PC-9 (cell line): ENCODE measurements at regions not wholly inside any gene's neighbourhood (a gene's known extent, or its start where the extent isn't known, plus 50 kb on each side); places are given as distances from the start of the nearest gene placed in this dataset.

ENCODE experiments used
- BruUV-seq: library from RNA; stranded (reverse); fragments of 400-500 nt; replicated peaks from 2 replicates; lab custom pipeline; 2021; lab: Mats Ljungman, UMichigan
- CTCF ChIA-PET: fragments of 300-600 bp; sonication (Branson Sonifier 250); formaldehyde crosslinking; loops from one replicate; lab custom pipeline; 2022; ENCODE audit warnings: antibody characterized with exemption; lab: Charles Lee
- POLR2A ChIA-PET: fragments of 300-600 bp; sonication (Branson Sonifier 250); formaldehyde crosslinking; loops from one replicate; lab custom pipeline; 2022; ENCODE audit warnings: antibody characterized with exemption; ENCODE audit not compliant: unreplicated experiment; lab: Charles Lee
- DNase-seq, 2 experiments: peaks; one replicate each; pipeline versions ENCODE4 v3.0.0 to v3.0.0-alpha.2; 2015 to 2022; ENCODE audit warnings: mixed read lengths in 1 of 2
- H2AFZ ChIP-seq: fragments of 200-600 bp; sonication (generic); 2 replicates; pipeline ENCODE4 v1.8.1; 2017; ENCODE audit warnings: antibody characterized with exemption
- H3F3A ChIP-seq: fragments of 200-600 bp; sonication (generic); 2 replicates; pipeline ENCODE4 v1.8.1; 2017; ENCODE audit warnings: antibody characterized with exemption, mild to moderate bottlenecking, low read depth; ENCODE audit not compliant: insufficient read depth
- H3K27ac ChIP-seq: fragments of 200-600 bp; sonication (generic); 2 replicates; pipeline ENCODE4 v1.6.1; 2016; ENCODE audit warnings: mixed run types
- H3K27me3 ChIP-seq: fragments of 200-600 bp; sonication (generic); 2 replicates; pipeline ENCODE4 v1.6.1; 2016; ENCODE audit warnings: low read depth, mixed run types; ENCODE audit not compliant: insufficient read depth
- H3K36me3 ChIP-seq: fragments of 200-600 bp; sonication (generic); 2 replicates; pipeline ENCODE4 v1.6.1; 2016; ENCODE audit warnings: low read depth, mixed run types
- H3K4me1 ChIP-seq: fragments of 200-600 bp; sonication (generic); replicated peaks from 2 replicates; pipeline ENCODE4 v1.6.1; 2016; ENCODE audit warnings: mixed run types; ENCODE audit not compliant: insufficient read depth
- H3K4me2 ChIP-seq: fragments of 200-600 bp; sonication (generic); 2 replicates; pipeline ENCODE4 v1.6.1; 2017; ENCODE audit warnings: mixed run types
- H3K4me3 ChIP-seq: fragments of 200-600 bp; sonication (generic); 2 replicates; pipeline ENCODE4 v1.6.1; 2016; ENCODE audit warnings: mixed run types
- H3K79me2 ChIP-seq: fragments of 200-600 bp; sonication (generic); 2 replicates; pipeline ENCODE4 v1.6.1; 2017; ENCODE audit warnings: low read depth, mixed run types
- H3K9me2 ChIP-seq: fragments of 200-600 bp; sonication (generic); 2 replicates; pipeline ENCODE4 v1.8.1; 2017; ENCODE audit warnings: mild to moderate bottlenecking; ENCODE audit not compliant: insufficient read depth
- H3K9me3 ChIP-seq: fragments of 200-600 bp; sonication (generic); 2 replicates; pipeline ENCODE4 v1.8.1; 2016; ENCODE audit warnings: low read depth; ENCODE audit not compliant: insufficient read depth
- H4K20me1 ChIP-seq: fragments of 200-600 bp; sonication (generic); 2 replicates; pipeline ENCODE4 v1.8.1; 2017; ENCODE audit not compliant: insufficient read depth
- EZH2 ChIP-seq: fragments of 200-600 bp; sonication (generic); IDR thresholded peaks from 2 replicates; pipeline ENCODE4 v1.8.0; 2017; ENCODE audit warnings: antibody characterized with exemption, low read depth
- intact Hi-C: fragments of 100-400 bp; cut with micrococcal nuclease; formaldehyde crosslinking; loops from one replicate; pipeline ENCODE4 v1.10.0; 2022; ENCODE audit not compliant: unreplicated experiment
- TF ChIP-seq, protein P1 (sequence below): fragments of 200-600 bp; sonication (generic); conservative IDR thresholded peaks from 2 replicates; pipeline ENCODE4 v1.6.1; 2017; ENCODE audit warnings: mixed run types, antibody characterized with exemption, mild to moderate bottlenecking, moderate library complexity

DNA sequence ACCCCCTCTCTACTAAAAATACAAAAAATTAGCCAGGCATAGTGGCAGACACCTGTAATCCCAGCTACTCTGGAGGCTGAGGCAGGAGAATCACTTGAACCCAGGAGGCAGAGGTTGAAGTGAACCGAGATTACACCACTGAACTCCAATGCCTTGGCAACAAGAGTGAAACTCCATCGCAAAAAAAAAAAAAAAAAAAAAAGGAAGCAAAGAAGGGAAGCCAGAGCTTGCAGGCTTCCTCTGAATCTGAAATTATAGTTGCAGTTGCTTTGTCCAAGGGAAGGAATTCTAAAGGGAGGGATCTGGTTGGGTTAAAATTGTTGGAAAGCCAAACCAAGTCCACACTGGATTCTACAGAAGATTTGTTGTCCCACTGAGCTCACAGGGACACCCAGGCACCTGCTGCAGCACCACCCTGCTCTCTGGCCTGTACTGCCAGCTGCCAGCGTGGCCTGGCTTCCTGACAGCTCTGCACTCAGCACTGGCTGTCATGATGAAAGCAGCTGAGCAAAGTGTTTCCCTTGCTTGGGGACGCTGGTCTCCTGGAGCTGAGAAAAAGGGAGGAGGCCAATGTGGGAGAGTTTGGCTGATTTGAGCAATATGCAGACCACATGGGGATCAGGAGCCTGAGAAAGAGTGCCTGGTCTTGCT is 88.8 kb upstream of the HES1 start:
- H3K9me2 ChIP-seq = no peaks in the 10 kb centered on the region; the same call in 1 of the 2 replicates
- no peaks in the 10 kb centered on the region for H4K20me1 ChIP-seq
- peaks cover 7% of the 10 kb centered on the region; the same call in 1 of the 2 replicates for H3K4me1 ChIP-seq
- no peak for TF ChIP-seq EZH2
- TF ChIP-seq, protein P1, sequence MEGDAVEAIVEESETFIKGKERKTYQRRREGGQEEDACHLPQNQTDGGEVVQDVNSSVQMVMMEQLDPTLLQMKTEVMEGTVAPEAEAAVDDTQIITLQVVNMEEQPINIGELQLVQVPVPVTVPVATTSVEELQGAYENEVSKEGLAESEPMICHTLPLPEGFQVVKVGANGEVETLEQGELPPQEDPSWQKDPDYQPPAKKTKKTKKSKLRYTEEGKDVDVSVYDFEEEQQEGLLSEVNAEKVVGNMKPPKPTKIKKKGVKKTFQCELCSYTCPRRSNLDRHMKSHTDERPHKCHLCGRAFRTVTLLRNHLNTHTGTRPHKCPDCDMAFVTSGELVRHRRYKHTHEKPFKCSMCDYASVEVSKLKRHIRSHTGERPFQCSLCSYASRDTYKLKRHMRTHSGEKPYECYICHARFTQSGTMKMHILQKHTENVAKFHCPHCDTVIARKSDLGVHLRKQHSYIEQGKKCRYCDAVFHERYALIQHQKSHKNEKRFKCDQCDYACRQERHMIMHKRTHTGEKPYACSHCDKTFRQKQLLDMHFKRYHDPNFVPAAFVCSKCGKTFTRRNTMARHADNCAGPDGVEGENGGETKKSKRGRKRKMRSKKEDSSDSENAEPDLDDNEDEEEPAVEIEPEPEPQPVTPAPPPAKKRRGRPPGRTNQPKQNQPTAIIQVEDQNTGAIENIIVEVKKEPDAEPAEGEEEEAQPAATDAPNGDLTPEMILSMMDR = no peak
- intact Hi-C loops = no loop called here
- no peak overlapping the region for H3K4me2 ChIP-seq
- no peak overlapping the region for H3K4me3 ChIP-seq
- 0 out of 2 replicates have a peak, but pooled peaks cover 10% of the 10 kb centered on the region for H3F3A ChIP-seq
- ChIA-PET CTCF (no interaction called here), POLR2A (interaction anchor here (0.6 kb wide), 1 partner anchor 95 kb away, joined by 5 read pairs; no protein-coding TSS in a partner anchor)
- no peaks in the 10 kb centered on the region for H3K36me3 ChIP-seq
- no peak overlapping the region for H3K27ac ChIP-seq
- H3K27me3 ChIP-seq = no peaks in the 10 kb centered on the region
- H2AFZ ChIP-seq = no peak overlapping the region
- DNase-seq = no peak
- H3K9me3 ChIP-seq = peaks cover 22% of the 10 kb centered on the region
- no TSS peak for BruUV-seq
- no peaks in the 10 kb centered on the region for H3K79me2 ChIP-seq

DNA sequence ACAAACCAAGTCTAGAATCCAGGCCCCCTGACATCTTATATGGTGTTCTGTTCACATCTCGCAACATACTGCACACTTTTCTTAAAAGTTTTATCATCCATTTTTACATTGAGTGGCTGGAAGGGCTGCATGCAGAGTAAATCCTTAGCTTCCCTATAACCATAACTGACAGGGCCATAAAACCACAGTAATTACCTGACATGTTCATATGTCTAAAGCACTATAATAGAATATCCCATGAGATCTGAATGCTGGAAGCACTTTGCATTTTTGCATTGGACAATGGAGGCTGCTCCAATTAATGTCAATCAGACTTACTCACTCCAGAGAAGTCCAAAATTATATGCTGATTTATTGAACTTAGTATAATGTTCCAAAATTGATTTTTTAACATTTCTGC is 86.6 kb upstream of the HES1 start:
- no TSS peak for BruUV-seq
- Histone ChIP-seq H3K4me3 (no peak overlapping the region), H3K79me2 (no peaks in the 10 kb centered on the region), H3K9me3 (peaks cover 17% of the 10 kb centered on the region), H3K36me3 (no peaks in the 10 kb centered on the region), H3K27ac (no peak overlapping the region), H3F3A (no peaks in the 10 kb centered on the region), H3K9me2 (no peaks in the 10 kb centered on the region; the same call in 1 of the 2 replicates), H2AFZ (no peak overlapping the region), H3K27me3 (no peaks in the 10 kb centered on the region), H3K4me1 (no peaks in the 10 kb centered on the region), H3K4me2 (no peak overlapping the region), H4K20me1 (no peaks in the 10 kb centered on the region)
- ChIA-PET CTCF (no interaction called here), POLR2A (no interaction called here)
- no peak for DNase-seq
- TF ChIP-seq, protein P1 = no peak
- TF ChIP-seq EZH2 = no peak
- intact Hi-C loops = no loop called here

DNA sequence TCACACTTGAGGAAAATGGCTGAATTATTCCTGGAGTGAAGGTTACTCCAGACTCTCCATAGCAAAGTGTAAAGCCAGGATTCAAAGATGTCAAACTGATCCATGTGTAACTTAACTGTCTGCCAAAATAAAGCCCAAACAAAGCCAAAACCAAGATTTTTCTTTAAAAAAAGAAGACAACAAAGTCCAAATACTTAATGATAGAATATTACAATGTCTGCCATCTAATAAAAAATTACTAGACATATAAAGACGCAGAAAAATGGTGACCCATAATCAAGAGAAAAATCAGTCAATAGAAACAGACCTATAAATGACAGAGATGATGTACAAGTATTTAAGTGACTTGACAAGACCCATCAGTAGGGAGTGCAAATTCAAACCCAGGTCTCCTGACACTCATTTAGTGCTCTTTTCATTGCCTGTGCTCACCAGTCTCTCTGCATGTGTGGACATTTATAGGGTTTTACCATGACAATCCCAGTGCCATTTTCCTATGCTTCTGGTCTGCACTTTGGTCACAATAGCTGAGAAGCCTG is 85.1 kb upstream of the HES1 start:
- H3K9me3 ChIP-seq = peaks cover 17% of the 10 kb centered on the region
- intact Hi-C loops = no loop called here
- no TSS peak for BruUV-seq
- H3K4me2 ChIP-seq = no peak overlapping the region
- H3K4me3 ChIP-seq = no peak overlapping the region
- no peaks in the 10 kb centered on the region for H4K20me1 ChIP-seq
- no peak overlapping the region for H3K27ac ChIP-seq
- no peaks in the 10 kb centered on the region for H3K36me3 ChIP-seq
- H3K79me2 ChIP-seq = no peaks in the 10 kb centered on the region
- TF ChIP-seq, protein P1 = no peak
- no peak for TF ChIP-seq EZH2
- CTCF ChIA-PET = no interaction called here
- no peaks in the 10 kb centered on the region for H3K27me3 ChIP-seq
- H3K9me2 ChIP-seq = no peaks in the 10 kb centered on the region; the same call in 1 of the 2 replicates
- no peaks in the 10 kb centered on the region for H3F3A ChIP-seq
- H3K4me1 ChIP-seq = no peaks in the 10 kb centered on the region
- POLR2A ChIA-PET = interaction anchor here (0.6 kb wide), 1 partner anchor 8 kb away, joined by 3 read pairs; no protein-coding TSS in a partner anchor
- DNase-seq = no peak
- no peak overlapping the region for H2AFZ ChIP-seq
